HCT116 (cell line): ENCODE measurements at regions not wholly inside any gene's neighbourhood (a gene's known extent, or its start where the extent isn't known, plus 50 kb on each side); places are given as distances from the start of the nearest gene placed in this dataset.

ENCODE experiments used
- CEBPB ChIP-seq: IDR thresholded peaks from 2 replicates; pipeline ENCODE4 v1.6.1; 2012; ENCODE audit warnings: low read depth
- CTCF ChIP-seq, 3 experiments: fragments of 200-600 bp in 1 of 3; sonication (generic) in 1 of 3; IDR thresholded peaks in 2 of 3; conservative IDR thresholded peaks in 1 of 3; 2 replicates each; pipeline ENCODE4 v1.5.1; 2012 to 2017; ENCODE audit warnings: low read depth in 2 of 3, low read length in 2 of 3, antibody characterized with exemption in 1 of 3, borderline replicate concordance in 1 of 3, control low read depth in 1 of 3, mild to moderate bottlenecking in 1 of 3, mixed read lengths in 1 of 3, mixed run types in 1 of 3, moderate library complexity in 1 of 3; ENCODE audit not compliant: insufficient read depth in 1 of 3
- POLR2A ChIP-seq: IDR thresholded peaks from 2 replicates; pipeline ENCODE4 v1.7.0; 2011; ENCODE audit warnings: borderline replicate concordance; ENCODE audit not compliant: insufficient read depth, insufficient read length; ENCODE audit errors: extremely low read depth
- POLR2AphosphoS5 ChIP-seq: IDR thresholded peaks from 2 replicates; pipeline ENCODE4 v1.6.1; 2011; ENCODE audit warnings: mild to moderate bottlenecking, low read depth, low read length, moderate library complexity
- REST ChIP-seq: IDR thresholded peaks from 2 replicates; pipeline ENCODE4 v1.6.1; 2012; ENCODE audit warnings: low read depth
- SIN3A ChIP-seq: IDR thresholded peaks from 2 replicates; pipeline ENCODE4 v1.6.1; 2012; ENCODE audit warnings: low read depth
- ZNF274 ChIP-seq: fragments of 200-500 bp; sonication (Bioruptor generic); IDR thresholded peaks from 2 replicates; pipeline ENCODE4 v1.6.1; 2014; ENCODE audit warnings: mild to moderate bottlenecking, low read depth, low read length, inconsistent platforms
- TF ChIP-seq, protein P1 (sequence below): IDR thresholded peaks from 2 replicates; pipeline ENCODE4 v1.6.1; 2011; ENCODE audit warnings: mild to moderate bottlenecking, low read length, moderate library complexity; ENCODE audit not compliant: insufficient replicate concordance; ENCODE audit errors: extremely low read depth

DNA sequence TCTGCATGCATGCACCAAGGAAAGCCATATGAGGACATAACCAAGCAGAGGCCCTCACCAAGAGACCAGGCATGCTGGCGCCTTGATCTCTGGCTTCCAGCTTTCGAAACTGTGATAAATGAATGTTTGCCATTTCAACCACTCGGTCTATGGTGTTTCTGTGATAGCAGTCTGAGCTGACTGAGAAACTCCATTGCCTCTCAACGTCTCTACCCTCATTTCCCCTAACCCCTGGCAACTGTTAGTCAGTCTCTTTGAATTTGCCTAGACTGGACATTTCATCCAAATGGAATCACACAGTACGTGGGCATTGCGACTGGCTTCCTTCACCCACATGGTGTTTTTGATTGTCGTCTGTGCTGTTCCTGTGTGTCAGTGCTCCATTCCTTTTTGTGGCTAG is 88.0 kb upstream of the MPHOSPH6 start:
- TF ChIP-seq CTCF (IDR thresholded peaks at IDR 0.05 in 2 of 3, conservative IDR thresholded peaks at IDR 0.05 in 1 of 3; ENCODE audit: borderline replicate concordance in 1 of 3, insufficient read depth in 1 of 3, low read depth in 2 of 3, low read length in 2 of 3) (no peak), ZNF274 (no peak), REST (no peak), POLR2A (no peak), CEBPB (no peak), SIN3A (no peak), POLR2AphosphoS5 (no peak)
- TF ChIP-seq, protein P1, sequence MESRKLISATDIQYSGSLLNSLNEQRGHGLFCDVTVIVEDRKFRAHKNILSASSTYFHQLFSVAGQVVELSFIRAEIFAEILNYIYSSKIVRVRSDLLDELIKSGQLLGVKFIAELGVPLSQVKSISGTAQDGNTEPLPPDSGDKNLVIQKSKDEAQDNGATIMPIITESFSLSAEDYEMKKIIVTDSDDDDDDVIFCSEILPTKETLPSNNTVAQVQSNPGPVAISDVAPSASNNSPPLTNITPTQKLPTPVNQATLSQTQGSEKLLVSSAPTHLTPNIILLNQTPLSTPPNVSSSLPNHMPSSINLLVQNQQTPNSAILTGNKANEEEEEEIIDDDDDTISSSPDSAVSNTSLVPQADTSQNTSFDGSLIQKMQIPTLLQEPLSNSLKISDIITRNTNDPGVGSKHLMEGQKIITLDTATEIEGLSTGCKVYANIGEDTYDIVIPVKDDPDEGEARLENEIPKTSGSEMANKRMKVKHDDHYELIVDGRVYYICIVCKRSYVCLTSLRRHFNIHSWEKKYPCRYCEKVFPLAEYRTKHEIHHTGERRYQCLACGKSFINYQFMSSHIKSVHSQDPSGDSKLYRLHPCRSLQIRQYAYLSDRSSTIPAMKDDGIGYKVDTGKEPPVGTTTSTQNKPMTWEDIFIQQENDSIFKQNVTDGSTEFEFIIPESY, result no peak
